HG02571 (cell line): ENCODE measurements at regions not wholly inside any gene's neighbourhood (a gene's known extent, or its start where the extent isn't known, plus 50 kb on each side); places are given as distances from the start of the nearest gene placed in this dataset.
"Not testable (repeated sequence)": the region's sequence is repeated elsewhere in the genome, so short reads cannot be mapped to it uniquely, and the experiment has no call there.

ENCODE experiments used
- ATAC-seq: cut with Tn5 transposase; IDR thresholded peaks from one replicate; pipeline ENCODE4 v1.9.1; 2021; ENCODE audit warnings: mild to moderate bottlenecking, moderate library complexity; ENCODE audit not compliant: unreplicated experiment

GRCh38 chr15:21174761-21175160, 265.5 kb downstream of the POTEB3 start:
- ATAC-seq: not testable (repeated sequence)

- not testable (repeated sequence) for ATAC-seq
Observed at GRCh38 chr15:21151203-21151966, 285.3 kb upstream of the POTEB2 start.

GRCh38 chr15:21148136-21148535, 282.0 kb upstream of the POTEB2 start:
- not testable (repeated sequence) for ATAC-seq

GRCh38 chr15:21133893-21134292, 267.8 kb upstream of the POTEB2 start:
- not testable (repeated sequence) for ATAC-seq

- ATAC-seq: not testable (repeated sequence)
Observed at GRCh38 chr15:21112271-21113053, 246.3 kb upstream of the POTEB2 start.

GRCh38 chr15:21111861-21112260, 245.7 kb upstream of the POTEB2 start:
- ATAC-seq: not testable (repeated sequence)

GRCh38 chr15:21111172-21111571, 245.1 kb upstream of the POTEB2 start:
- not testable (repeated sequence) for ATAC-seq

GRCh38 chr15:21110187-21110804, 244.2 kb upstream of the POTEB2 start:
- ATAC-seq: not testable (repeated sequence)

GRCh38 chr15:21108384-21108783, 242.3 kb upstream of the POTEB2 start:
- not testable (repeated sequence) for ATAC-seq

- not testable (repeated sequence) for ATAC-seq
Observed at GRCh38 chr15:21107399-21108381, 241.6 kb upstream of the POTEB2 start.

- ATAC-seq: not testable (repeated sequence)
Observed at GRCh38 chr15:21096599-21096998, 230.5 kb upstream of the POTEB2 start.

- ATAC-seq: not testable (repeated sequence)
Observed at GRCh38 chr15:21079544-21079943, 213.4 kb upstream of the POTEB2 start.

GRCh38 chr15:21068917-21069316, 202.8 kb upstream of the POTEB2 start:
- not testable (repeated sequence) for ATAC-seq

GRCh38 chr15:21063512-21063911, 197.4 kb upstream of the POTEB2 start:
- not testable (repeated sequence) for ATAC-seq

- not testable (repeated sequence) for ATAC-seq
Observed at GRCh38 chr15:21062619-21063163, 196.6 kb upstream of the POTEB2 start.

GRCh38 chr15:21051866-21052265, 185.8 kb upstream of the POTEB2 start:
- not testable (repeated sequence) for ATAC-seq

- not testable (repeated sequence) for ATAC-seq
Observed at GRCh38 chr15:21031703-21032102, 165.6 kb upstream of the POTEB2 start.

GRCh38 chr15:21029001-21029400, 162.9 kb upstream of the POTEB2 start:
- not testable (repeated sequence) for ATAC-seq

GRCh38 chr15:21027942-21028341, 161.8 kb upstream of the POTEB2 start:
- not testable (repeated sequence) for ATAC-seq

- ATAC-seq: not testable (repeated sequence)
Observed at GRCh38 chr15:21026848-21027247, 160.7 kb upstream of the POTEB2 start.
